CD14-positive monocyte (primary cell): ENCODE measurements at regions not wholly inside any gene's neighbourhood (a gene's known extent, or its start where the extent isn't known, plus 50 kb on each side); places are given as distances from the start of the nearest gene placed in this dataset.

ENCODE experiments used
- DNase-seq, 3 donors: peaks; one replicate each; pipeline ENCODE4 v3.0.0-alpha.2; 2011 to 2022
- H2AFZ ChIP-seq: 2 replicates; pipeline ENCODE4 v1.6.0; 2012; ENCODE audit warnings: mild to moderate bottlenecking, low read depth, low read length, inconsistent platforms; ENCODE audit not compliant: insufficient read depth, poor library complexity, severe bottlenecking
- H3K27ac ChIP-seq, 2 donors: 1 replicate in 1 of 2; 2 replicates in 1 of 2; pipeline ENCODE4 v1.5.1; 2012 to 2013; ENCODE audit warnings: low read length in 2 of 2, control low read depth in 1 of 2, inconsistent platforms in 1 of 2, low read depth in 1 of 2, mild to moderate bottlenecking in 1 of 2
- H3K27me3 ChIP-seq, 2 donors: one replicate each; pipeline versions ENCODE4 v1.6.0 to v1.6.1; 2011 to 2013; ENCODE audit warnings: low read length in 2 of 2; ENCODE audit not compliant: control insufficient read depth in 2 of 2, insufficient read depth in 2 of 2
- H3K36me3 ChIP-seq, 2 donors: replicated peaks in 1 of 2; 1 replicate in 1 of 2; 2 replicates in 1 of 2; pipeline versions ENCODE4 v1.5.1 to v1.6.1; 2012 to 2013; ENCODE audit warnings: low read length in 2 of 2, control low read depth in 1 of 2, inconsistent platforms in 1 of 2, mild to moderate bottlenecking in 1 of 2; ENCODE audit not compliant: insufficient read depth in 2 of 2, control insufficient read depth in 1 of 2
- H3K4me1 ChIP-seq, 2 donors: 1 replicate in 1 of 2; 2 replicates in 1 of 2; pipeline versions ENCODE4 v1.5.1 to v1.6.1; 2012 to 2013; ENCODE audit warnings: low read length in 2 of 2, control low read depth in 1 of 2, inconsistent platforms in 1 of 2, mild to moderate bottlenecking in 1 of 2, moderate library complexity in 1 of 2; ENCODE audit not compliant: insufficient read depth in 2 of 2, control insufficient read depth in 1 of 2
- H3K4me2 ChIP-seq: replicated peaks from 2 replicates; pipeline ENCODE3; 2012; ENCODE audit warnings: low read length, moderate library complexity, mild to moderate bottlenecking; ENCODE audit not compliant: poor library complexity, severe bottlenecking; ENCODE audit errors: extremely low read depth
- H3K4me3 ChIP-seq, 3 experiments: fragments of 200-600 bp in 1 of 3; sonication (generic) in 1 of 3; replicated peaks in 1 of 3; 1 replicate in 2 of 3; 2 replicates in 1 of 3; pipeline ENCODE4 v1.5.1; 2011 to 2013; ENCODE audit warnings: low read length in 3 of 3, mild to moderate bottlenecking in 3 of 3, control low read depth in 2 of 3, low read depth in 2 of 3, inconsistent platforms in 1 of 3, moderate library complexity in 1 of 3
- H3K79me2 ChIP-seq: 2 replicates; pipeline ENCODE4 v1.6.0; 2012; ENCODE audit warnings: mild to moderate bottlenecking, control low read depth, inconsistent platforms, low read length, moderate library complexity; ENCODE audit not compliant: insufficient read depth
- H3K9ac ChIP-seq: 2 replicates; pipeline ENCODE4 v1.6.0; 2017; ENCODE audit warnings: low read length, mild to moderate bottlenecking; ENCODE audit not compliant: insufficient read depth, poor library complexity, severe bottlenecking
- H3K9me3 ChIP-seq, 2 donors: replicated peaks in 1 of 2; 1 replicate in 1 of 2; 2 replicates in 1 of 2; pipeline versions ENCODE4 v1.5.1 to v1.6.1; 2012 to 2013; ENCODE audit warnings: low read length in 2 of 2, control low read depth in 1 of 2; ENCODE audit not compliant: control insufficient read depth in 1 of 2, insufficient read depth in 1 of 2
- H4K20me1 ChIP-seq: 2 replicates; pipeline ENCODE4 v1.6.0; 2012; ENCODE audit warnings: mild to moderate bottlenecking, low read length, control low read depth, moderate library complexity; ENCODE audit not compliant: insufficient read depth
- H3K27ac Mint-ChIP-seq, 7 donors: one replicate each; pipeline ENCODE4 v1.8.0; 2020; ENCODE audit warnings: mild to moderate bottlenecking in 7 of 7, mixed read lengths in 7 of 7, moderate library complexity in 6 of 7, inconsistent platforms in 2 of 7
- H3K27me3 Mint-ChIP-seq, 3 donors: one replicate each; pipeline ENCODE4 v1.8.0; 2021 to 2022; ENCODE audit warnings: low read depth in 3 of 3, mild to moderate bottlenecking in 3 of 3, mixed read lengths in 3 of 3, moderate library complexity in 3 of 3, inconsistent platforms in 1 of 3
- H3K36me3 Mint-ChIP-seq, 2 donors: one replicate each; pipeline ENCODE4 v1.8.0; 2020; ENCODE audit warnings: mixed read lengths in 2 of 2, inconsistent platforms in 1 of 2, mild to moderate bottlenecking in 1 of 2
- H3K4me1 Mint-ChIP-seq: one replicate; pipeline ENCODE4 v1.8.0; 2020; ENCODE audit warnings: mild to moderate bottlenecking, mixed read lengths
- H3K4me3 Mint-ChIP-seq, 2 donors: one replicate each; pipeline ENCODE4 v1.8.0; 2020; ENCODE audit warnings: mild to moderate bottlenecking in 2 of 2, mixed read lengths in 2 of 2, moderate library complexity in 1 of 2
- H3K9me3 Mint-ChIP-seq, 7 donors: one replicate each; pipeline ENCODE4 v1.8.0; 2020 to 2022; ENCODE audit warnings: mixed read lengths in 7 of 7, mild to moderate bottlenecking in 6 of 7, moderate library complexity in 6 of 7, inconsistent platforms in 2 of 7
- WGBS: methylation state at CpG from one replicate; pipeline ENCODE4 v1.1.5; 2013; ENCODE audit warnings: missing lambda C conversion rate; ENCODE audit not compliant: insufficient coverage; 5-methylcytosine and 5-hydroxymethylcytosine counted together
- intact Hi-C, 2 donors: fragments of 100-400 bp; cut with micrococcal nuclease; formaldehyde crosslinking; loops; one replicate each; pipeline versions ENCODE4 v1.15.0 to v1.15.1; 2023
- TF ChIP-seq, protein P1 (sequence below): fragments of 200-600 bp; IDR thresholded peaks from one replicate; pipeline ENCODE4 v1.8.0; 2022; ENCODE audit warnings: antibody characterized with exemption, mild to moderate bottlenecking

DNA sequence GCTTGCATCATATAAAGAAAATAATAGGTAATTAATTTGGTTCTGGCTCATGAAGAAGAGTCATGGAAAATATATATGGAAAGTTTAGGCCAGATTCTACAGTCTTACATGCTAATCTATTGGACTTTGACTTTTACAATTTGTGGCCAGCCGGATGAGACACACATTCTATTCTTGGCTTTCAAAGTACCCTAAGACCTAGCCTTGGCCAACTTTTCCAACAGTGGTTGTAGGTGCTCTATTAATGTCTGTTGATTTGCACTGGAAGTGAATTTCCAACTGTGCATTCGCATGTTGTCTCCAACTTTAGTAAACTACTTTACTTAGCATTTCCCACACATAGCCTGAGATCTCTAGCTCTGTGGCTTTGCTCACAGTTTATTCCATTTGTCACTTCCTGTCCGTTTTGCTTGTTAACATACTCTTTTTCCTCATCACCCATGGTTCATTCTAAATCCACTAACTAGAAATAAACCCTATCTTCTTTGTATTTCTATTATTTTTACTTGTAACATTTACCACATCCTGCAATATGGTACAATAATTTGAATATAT is 644.0 kb downstream of the PTPRC start:
- Histone ChIP-seq H3K79me2 (no peaks in the 10 kb centered on the region), H3K9ac (no peak overlapping the region), H3K27me3 (no peaks in the 10 kb centered on the region), H3K4me2 (no peak overlapping the region), H3K4me3 (no peak overlapping the region), H2AFZ (no peak overlapping the region), H3K4me1 (peaks cover 9% of the 10 kb centered on the region in 2 donors), H3K36me3 (no peaks in the 10 kb centered on the region), H3K9me3 (no peaks in the 10 kb centered on the region), H3K27ac (no peak overlapping the region), H4K20me1 (no peaks in the 10 kb centered on the region)
- Mint-ChIP-seq H3K27ac (no peak overlapping the region), H3K4me3 (no peak overlapping the region), H3K36me3 (no peaks in the 10 kb centered on the region), H3K27me3 (peaks cover 0 to 2% (median 0%) of the 10 kb centered on the region in 3 donors), H3K9me3 (no peaks in the 10 kb centered on the region), H3K4me1 (peaks cover 19% of the 10 kb centered on the region)
- no peak for DNase-seq
- TF ChIP-seq, protein P1, sequence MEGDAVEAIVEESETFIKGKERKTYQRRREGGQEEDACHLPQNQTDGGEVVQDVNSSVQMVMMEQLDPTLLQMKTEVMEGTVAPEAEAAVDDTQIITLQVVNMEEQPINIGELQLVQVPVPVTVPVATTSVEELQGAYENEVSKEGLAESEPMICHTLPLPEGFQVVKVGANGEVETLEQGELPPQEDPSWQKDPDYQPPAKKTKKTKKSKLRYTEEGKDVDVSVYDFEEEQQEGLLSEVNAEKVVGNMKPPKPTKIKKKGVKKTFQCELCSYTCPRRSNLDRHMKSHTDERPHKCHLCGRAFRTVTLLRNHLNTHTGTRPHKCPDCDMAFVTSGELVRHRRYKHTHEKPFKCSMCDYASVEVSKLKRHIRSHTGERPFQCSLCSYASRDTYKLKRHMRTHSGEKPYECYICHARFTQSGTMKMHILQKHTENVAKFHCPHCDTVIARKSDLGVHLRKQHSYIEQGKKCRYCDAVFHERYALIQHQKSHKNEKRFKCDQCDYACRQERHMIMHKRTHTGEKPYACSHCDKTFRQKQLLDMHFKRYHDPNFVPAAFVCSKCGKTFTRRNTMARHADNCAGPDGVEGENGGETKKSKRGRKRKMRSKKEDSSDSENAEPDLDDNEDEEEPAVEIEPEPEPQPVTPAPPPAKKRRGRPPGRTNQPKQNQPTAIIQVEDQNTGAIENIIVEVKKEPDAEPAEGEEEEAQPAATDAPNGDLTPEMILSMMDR = no peak
- WGBS = 86% methylated on average over 1 of the region's 3 CpGs
- intact Hi-C loops = no loop called here

DNA sequence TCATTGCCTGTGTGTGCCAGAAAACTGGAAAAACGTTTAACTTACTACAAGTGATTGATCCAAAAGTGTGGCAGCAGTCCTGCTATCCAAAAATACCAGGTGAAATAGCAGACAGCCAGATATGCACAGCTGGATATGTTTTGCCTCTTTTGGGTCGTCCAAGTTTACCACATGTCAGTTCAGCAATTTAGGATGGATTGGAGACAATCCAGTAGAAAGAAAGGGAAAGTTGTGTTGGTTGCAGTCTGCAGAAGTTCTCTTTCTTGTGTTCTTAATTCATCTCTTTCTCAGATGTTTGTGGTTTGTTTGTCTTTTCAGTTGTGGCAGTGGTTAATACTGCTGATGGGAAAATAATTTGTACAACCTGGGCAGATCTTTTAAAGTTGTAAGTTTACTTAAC is 645.0 kb downstream of the PTPRC start:
- H3K36me3 ChIP-seq = no peaks in the 10 kb centered on the region
- Mint-ChIP-seq H3K4me1 (peaks cover 17% of the 10 kb centered on the region), H3K36me3 (no peaks in the 10 kb centered on the region), H3K9me3 (no peaks in the 10 kb centered on the region), H3K4me3 (no peak overlapping the region), H3K27ac (no peak overlapping the region), H3K27me3 (peaks cover 0 to 2% (median 0%) of the 10 kb centered on the region in 3 donors)
- no peak for DNase-seq
- WGBS = 45% methylated on average over 2 of the region's 2 CpGs
- no peaks in the 10 kb centered on the region for H4K20me1 ChIP-seq
- no peak overlapping the region for H3K4me3 ChIP-seq
- intact Hi-C loops = no loop called here
- no peak overlapping the region for H3K27ac ChIP-seq
- TF ChIP-seq, protein P1 = no peak
- H3K9ac ChIP-seq = no peak overlapping the region
- no peak overlapping the region for H2AFZ ChIP-seq
- no peaks in the 10 kb centered on the region for H3K79me2 ChIP-seq
- peaks cover 8 to 9% of the 10 kb centered on the region in 2 donors for H3K4me1 ChIP-seq
- no peak overlapping the region for H3K4me2 ChIP-seq
- no peaks in the 10 kb centered on the region for H3K27me3 ChIP-seq
- no peaks in the 10 kb centered on the region for H3K9me3 ChIP-seq
